Liver (tissue), 8 donors: ENCODE measurements at regions not wholly inside any gene's neighbourhood (a gene's known extent, or its start where the extent isn't known, plus 50 kb on each side); places are given as distances from the start of the nearest gene placed in this dataset.

ENCODE experiments used
- DNase-seq: peaks from one replicate; pipeline ENCODE4 v3.0.0-alpha.2; 2017; ENCODE audit warnings: low spot score
- H3K27ac ChIP-seq, 2 donors: one replicate each; pipeline ENCODE4 v1.7.0; 2013; ENCODE audit warnings: inconsistent platforms in 2 of 2, low read length in 2 of 2, control low read depth in 1 of 2, low read depth in 1 of 2, mild to moderate bottlenecking in 1 of 2
- H3K27me3 ChIP-seq, 4 donors: one replicate each; pipeline versions ENCODE4 v1.6.1 to v1.7.0; 2013; ENCODE audit warnings: low read length in 3 of 4, inconsistent platforms in 1 of 4, mild to moderate bottlenecking in 1 of 4, moderate library complexity in 1 of 4; ENCODE audit not compliant: control insufficient read depth in 4 of 4, insufficient read depth in 4 of 4
- H3K36me3 ChIP-seq, 4 donors: one replicate each; pipeline versions ENCODE4 v1.6.1 to v1.7.0; 2013; ENCODE audit warnings: low read length in 3 of 4, mild to moderate bottlenecking in 3 of 4, low read depth in 1 of 4, moderate library complexity in 1 of 4; ENCODE audit not compliant: control insufficient read depth in 4 of 4, insufficient read depth in 3 of 4
- H3K4me1 ChIP-seq, 4 donors: one replicate each; pipeline versions ENCODE4 v1.6.1 to v1.7.0; 2013; ENCODE audit warnings: low read length in 3 of 4, mild to moderate bottlenecking in 3 of 4, moderate library complexity in 1 of 4; ENCODE audit not compliant: control insufficient read depth in 4 of 4, insufficient read depth in 4 of 4
- H3K4me3 ChIP-seq, 3 donors: one replicate each; pipeline versions ENCODE4 v1.6.1 to v1.7.0; 2013; ENCODE audit warnings: low read length in 3 of 3, control low read depth in 1 of 3, low read depth in 1 of 3, mild to moderate bottlenecking in 1 of 3
- H3K9ac ChIP-seq, 2 donors: one replicate each; pipeline ENCODE4 v1.7.0; 2013; ENCODE audit warnings: low read length in 2 of 2, mild to moderate bottlenecking in 2 of 2, moderate library complexity in 2 of 2, control low read depth in 1 of 2, low read depth in 1 of 2
- H3K9me3 ChIP-seq, 4 donors: one replicate each; pipeline versions ENCODE4 v1.6.1 to v1.7.0; 2013; ENCODE audit warnings: low read length in 3 of 4; ENCODE audit not compliant: control insufficient read depth in 4 of 4
- CTCF ChIP-seq: fragments of 150-350 bp; IDR thresholded peaks from 2 replicates; pipeline ENCODE4 v1.5.1; 2017; ENCODE audit warnings: improper control_type of control experiment, low read depth, low read length; ENCODE audit not compliant: missing input control
- EGR1 ChIP-seq, 2 donors: IDR thresholded peaks; 2 replicates each; pipeline ENCODE4 v1.6.1; 2016 to 2018; ENCODE audit warnings: antibody characterized with exemption in 2 of 2, low read depth in 2 of 2
- FOXA1 ChIP-seq: IDR thresholded peaks from 2 replicates; pipeline ENCODE4 v1.6.1; 2016; ENCODE audit warnings: antibody characterized with exemption
- FOXA2 ChIP-seq: IDR thresholded peaks from 2 replicates; pipeline ENCODE4 v1.6.1; 2016; ENCODE audit warnings: antibody characterized with exemption
- GABPA ChIP-seq, 2 donors: IDR thresholded peaks in 1 of 2; conservative IDR thresholded peaks in 1 of 2; 2 replicates each; pipeline ENCODE4 v1.6.1; 2016; ENCODE audit warnings: antibody characterized with exemption in 2 of 2, mild to moderate bottlenecking in 1 of 2, moderate library complexity in 1 of 2
- HNF4A ChIP-seq, 2 donors: conservative IDR thresholded peaks; 2 replicates each; pipeline ENCODE4 v1.6.1; 2016; ENCODE audit warnings: antibody characterized with exemption in 2 of 2, mild to moderate bottlenecking in 2 of 2
- HNF4G ChIP-seq: IDR thresholded peaks from 2 replicates; pipeline ENCODE4 v1.6.1; 2016; ENCODE audit warnings: antibody characterized with exemption
- JUND ChIP-seq, 2 donors: IDR thresholded peaks; 2 replicates each; pipeline ENCODE4 v1.6.1; 2016; ENCODE audit warnings: antibody characterized with exemption in 2 of 2
- MAX ChIP-seq: IDR thresholded peaks from 2 replicates; pipeline ENCODE4 v1.6.1; 2016; ENCODE audit warnings: antibody characterized with exemption
- NR2F2 ChIP-seq: IDR thresholded peaks from 2 replicates; pipeline ENCODE4 v1.6.1; 2016; ENCODE audit warnings: antibody characterized with exemption
- RAD21 ChIP-seq, 2 donors: IDR thresholded peaks; 2 replicates each; pipeline ENCODE4 v1.6.1; 2016; ENCODE audit warnings: antibody characterized with exemption in 2 of 2, mild to moderate bottlenecking in 2 of 2
- RXRA ChIP-seq, 2 donors: IDR thresholded peaks; 2 replicates each; pipeline ENCODE4 v1.6.1; 2017 to 2018; ENCODE audit warnings: antibody characterized with exemption in 2 of 2, mild to moderate bottlenecking in 1 of 2
- SP1 ChIP-seq: IDR thresholded peaks from 2 replicates; pipeline ENCODE4 v1.6.1; 2018; ENCODE audit warnings: antibody characterized with exemption, mild to moderate bottlenecking
- TAF1 ChIP-seq: conservative IDR thresholded peaks from 2 replicates; pipeline ENCODE4 v1.6.1; 2016; ENCODE audit warnings: antibody characterized with exemption, mild to moderate bottlenecking
- YY1 ChIP-seq: IDR thresholded peaks from 2 replicates; pipeline ENCODE4 v1.6.1; 2016; ENCODE audit warnings: antibody characterized with exemption, mild to moderate bottlenecking
- ZBTB33 ChIP-seq: IDR thresholded peaks from 2 replicates; pipeline ENCODE4 v1.6.1; 2016; ENCODE audit warnings: antibody characterized with exemption
- WGBS: extraction: QIAGEN DNeasy Blood & Tissue Kit; methylation state at CpG from one replicate; pipeline ENCODE4 v1.1.7; 2013; 5-methylcytosine and 5-hydroxymethylcytosine counted together
- TF ChIP-seq, protein P1 (sequence below): IDR thresholded peaks from 2 replicates; pipeline ENCODE4 v1.6.1; 2016; ENCODE audit warnings: antibody characterized with exemption, mild to moderate bottlenecking
- TF ChIP-seq, protein P2 (sequence below): IDR thresholded peaks from 2 replicates; pipeline ENCODE4 v1.6.1; 2016; ENCODE audit warnings: antibody characterized with exemption
- donor health status: healthy.
- donor health status: healthy.
- donor health status: healthy.
- donor health status: healthy.
- donor health status: healthy.

GRCh38 chr14:51784466-51784865 lies 75.9 kb upstream of the GNG2 start (continued):
- no peak for TF ChIP-seq HNF4A (conservative IDR thresholded peaks at IDR 0.05)
- TF ChIP-seq, protein P1, sequence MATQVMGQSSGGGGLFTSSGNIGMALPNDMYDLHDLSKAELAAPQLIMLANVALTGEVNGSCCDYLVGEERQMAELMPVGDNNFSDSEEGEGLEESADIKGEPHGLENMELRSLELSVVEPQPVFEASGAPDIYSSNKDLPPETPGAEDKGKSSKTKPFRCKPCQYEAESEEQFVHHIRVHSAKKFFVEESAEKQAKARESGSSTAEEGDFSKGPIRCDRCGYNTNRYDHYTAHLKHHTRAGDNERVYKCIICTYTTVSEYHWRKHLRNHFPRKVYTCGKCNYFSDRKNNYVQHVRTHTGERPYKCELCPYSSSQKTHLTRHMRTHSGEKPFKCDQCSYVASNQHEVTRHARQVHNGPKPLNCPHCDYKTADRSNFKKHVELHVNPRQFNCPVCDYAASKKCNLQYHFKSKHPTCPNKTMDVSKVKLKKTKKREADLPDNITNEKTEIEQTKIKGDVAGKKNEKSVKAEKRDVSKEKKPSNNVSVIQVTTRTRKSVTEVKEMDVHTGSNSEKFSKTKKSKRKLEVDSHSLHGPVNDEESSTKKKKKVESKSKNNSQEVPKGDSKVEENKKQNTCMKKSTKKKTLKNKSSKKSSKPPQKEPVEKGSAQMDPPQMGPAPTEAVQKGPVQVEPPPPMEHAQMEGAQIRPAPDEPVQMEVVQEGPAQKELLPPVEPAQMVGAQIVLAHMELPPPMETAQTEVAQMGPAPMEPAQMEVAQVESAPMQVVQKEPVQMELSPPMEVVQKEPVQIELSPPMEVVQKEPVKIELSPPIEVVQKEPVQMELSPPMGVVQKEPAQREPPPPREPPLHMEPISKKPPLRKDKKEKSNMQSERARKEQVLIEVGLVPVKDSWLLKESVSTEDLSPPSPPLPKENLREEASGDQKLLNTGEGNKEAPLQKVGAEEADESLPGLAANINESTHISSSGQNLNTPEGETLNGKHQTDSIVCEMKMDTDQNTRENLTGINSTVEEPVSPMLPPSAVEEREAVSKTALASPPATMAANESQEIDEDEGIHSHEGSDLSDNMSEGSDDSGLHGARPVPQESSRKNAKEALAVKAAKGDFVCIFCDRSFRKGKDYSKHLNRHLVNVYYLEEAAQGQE, result no peak
- no peak for TF ChIP-seq FOXA2

DNA sequence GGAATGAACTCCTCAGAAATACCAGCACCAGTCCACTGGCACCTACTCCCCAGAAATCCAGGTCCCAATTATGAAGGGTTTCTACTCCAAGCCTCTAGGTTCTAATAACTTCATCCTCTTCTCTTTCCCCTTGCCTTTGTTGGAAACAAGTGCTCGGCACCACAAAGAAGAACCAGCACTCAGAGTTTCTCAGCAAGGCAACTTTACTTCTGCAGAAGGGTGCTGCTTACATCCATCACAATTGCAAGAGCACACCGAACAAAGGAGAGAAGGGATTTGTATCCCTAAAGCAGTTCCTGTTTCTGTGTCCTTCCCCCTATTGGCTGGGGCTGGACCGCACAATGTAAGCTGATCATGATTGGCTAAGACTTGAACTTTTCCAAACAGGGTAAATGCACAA lies 74.2 kb upstream of the GNG2 start:
- H3K27me3 ChIP-seq, result peaks cover 0 to 6% (median 0%) of the 10 kb centered on the region in 4 donors
- H3K9ac ChIP-seq, result no peak overlapping the region
- H3K36me3 ChIP-seq, result no peaks in the 10 kb centered on the region
- TF ChIP-seq HNF4G (no peak), HNF4A (conservative IDR thresholded peaks at IDR 0.05) (no peak), NR2F2 (no peak), RXRA (IDR thresholded peaks at IDR 0.05) (no peak), YY1 (no peak), JUND (IDR thresholded peaks at IDR 0.05) (no peak), ZBTB33 (no peak), EGR1 (IDR thresholded peaks at IDR 0.05; ENCODE audit: low read depth in 2 of 2) (no peak), FOXA1 (no peak), SP1 (no peak), CTCF (no peak), MAX (no peak), FOXA2 (no peak), RAD21 (IDR thresholded peaks at IDR 0.05) (no peak), TAF1 (no peak), GABPA (IDR thresholded peaks at IDR 0.05 in 1 of 2, conservative IDR thresholded peaks at IDR 0.05 in 1 of 2) (no peak)
- TF ChIP-seq, protein P2, sequence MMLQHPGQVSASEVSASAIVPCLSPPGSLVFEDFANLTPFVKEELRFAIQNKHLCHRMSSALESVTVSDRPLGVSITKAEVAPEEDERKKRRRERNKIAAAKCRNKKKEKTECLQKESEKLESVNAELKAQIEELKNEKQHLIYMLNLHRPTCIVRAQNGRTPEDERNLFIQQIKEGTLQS, result no peak
- TF ChIP-seq, protein P1, result no peak
- DNase-seq, result no peak
- no peak overlapping the region for H3K4me3 ChIP-seq
- no peaks in the 10 kb centered on the region for H3K4me1 ChIP-seq
- H3K27ac ChIP-seq, result no peak overlapping the region
- 90% methylated on average over 3 of the region's 3 CpGs for whole genome bisulfite sequencing
- peaks cover 0 to 3% (median 0%) of the 10 kb centered on the region in 4 donors for H3K9me3 ChIP-seq
